SK-N-SH treated with all-trans-retinoic acid at 6 μM for 48 hours (cell line): ENCODE measurements at regions not wholly inside any gene's neighbourhood (a gene's known extent, or its start where the extent isn't known, plus 50 kb on each side); places are given as distances from the start of the nearest gene placed in this dataset.

Experiments
- CREB5 ChIP-seq: fragments of 250-450 bp; sonication (Bioruptor Pico); IDR thresholded peaks from 2 replicates; pipeline ENCODE4 v1.5.1; 2020; ENCODE audit warnings: low read depth, mild to moderate bottlenecking, moderate library complexity
- CSDC2 ChIP-seq: fragments of 250-450 bp; sonication (Bioruptor Pico); IDR thresholded peaks from 2 replicates; pipeline ENCODE4 v1.5.0; 2020; ENCODE audit warnings: mild to moderate bottlenecking, moderate library complexity
- CSRNP3 ChIP-seq: fragments of 250-450 bp; sonication (Bioruptor Pico); IDR thresholded peaks from 2 replicates; pipeline ENCODE4 v1.5.1; 2021; ENCODE audit warnings: mild to moderate bottlenecking, moderate library complexity
- RARB ChIP-seq: fragments of 250-450 bp; sonication (Bioruptor Pico); IDR thresholded peaks from 2 replicates; pipeline ENCODE4 v1.8.0; 2021; ENCODE audit warnings: mild to moderate bottlenecking, moderate library complexity
- ZFP3 ChIP-seq: fragments of 250-450 bp; sonication (Bioruptor Pico); IDR thresholded peaks from 2 replicates; pipeline ENCODE4 v1.5.0; 2020; ENCODE audit warnings: mild to moderate bottlenecking, moderate library complexity
- ZFP30 ChIP-seq: fragments of 450-650 bp; formaldehyde crosslinking; IDR thresholded peaks from 2 replicates; pipeline ENCODE4 v1.5.0; 2022; ENCODE audit warnings: mild to moderate bottlenecking, moderate library complexity

- TF ChIP-seq CREB5 (CRISPR knock-in tag) (no peak), CSDC2 (no peak), ZFP30 (CRISPR knock-in tag) (no peak), ZFP3 (no peak), RARB (CRISPR knock-in tag) (no peak), CSRNP3 (CRISPR knock-in tag) (no peak)
Measured at GRCh38 chr14:101628975-101629374, 67.7 kb downstream of the DIO3 start.
